ENCODE measurements at regions not wholly inside any gene's neighbourhood (a gene's known extent, or its start where the extent isn't known, plus 50 kb on each side); places are given as distances from the start of the nearest gene placed in this dataset.

DNA sequence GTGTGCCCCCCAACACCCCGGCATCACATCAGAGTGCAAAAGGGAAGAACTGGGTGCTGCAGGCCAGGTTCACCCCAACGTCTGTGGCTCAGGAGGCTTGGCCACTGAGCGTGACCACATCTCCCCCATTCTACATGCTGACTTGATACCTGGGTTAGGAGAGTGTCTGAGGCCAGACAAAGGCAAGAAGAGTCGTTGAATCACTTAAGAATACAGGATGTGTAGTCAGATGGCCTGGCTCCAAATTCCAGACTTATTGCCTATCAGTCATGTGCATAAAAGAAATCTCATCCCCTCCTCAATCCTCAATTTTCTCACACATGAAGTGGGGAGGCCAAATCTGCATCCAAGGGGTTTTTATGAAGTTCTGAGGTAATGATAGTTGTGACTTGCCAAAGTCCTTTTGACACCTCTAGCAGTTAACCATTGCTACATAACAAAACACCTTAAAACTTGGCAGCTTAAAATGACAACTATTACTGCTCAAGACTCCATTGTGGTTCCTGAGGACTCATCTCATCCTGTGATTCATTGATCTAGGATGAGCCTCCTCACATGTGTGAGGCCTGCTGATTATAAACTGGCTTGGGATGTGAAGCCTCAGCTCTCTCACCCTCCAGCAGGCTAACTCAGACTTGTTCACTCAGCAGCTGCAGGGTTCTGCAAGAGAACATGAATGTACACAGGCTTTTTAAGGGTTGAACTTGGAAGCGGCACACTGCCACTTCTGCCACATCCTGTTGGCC lies 138.8 kb upstream of the TLE3 start:
- TF ChIP-seq, protein P1, sequence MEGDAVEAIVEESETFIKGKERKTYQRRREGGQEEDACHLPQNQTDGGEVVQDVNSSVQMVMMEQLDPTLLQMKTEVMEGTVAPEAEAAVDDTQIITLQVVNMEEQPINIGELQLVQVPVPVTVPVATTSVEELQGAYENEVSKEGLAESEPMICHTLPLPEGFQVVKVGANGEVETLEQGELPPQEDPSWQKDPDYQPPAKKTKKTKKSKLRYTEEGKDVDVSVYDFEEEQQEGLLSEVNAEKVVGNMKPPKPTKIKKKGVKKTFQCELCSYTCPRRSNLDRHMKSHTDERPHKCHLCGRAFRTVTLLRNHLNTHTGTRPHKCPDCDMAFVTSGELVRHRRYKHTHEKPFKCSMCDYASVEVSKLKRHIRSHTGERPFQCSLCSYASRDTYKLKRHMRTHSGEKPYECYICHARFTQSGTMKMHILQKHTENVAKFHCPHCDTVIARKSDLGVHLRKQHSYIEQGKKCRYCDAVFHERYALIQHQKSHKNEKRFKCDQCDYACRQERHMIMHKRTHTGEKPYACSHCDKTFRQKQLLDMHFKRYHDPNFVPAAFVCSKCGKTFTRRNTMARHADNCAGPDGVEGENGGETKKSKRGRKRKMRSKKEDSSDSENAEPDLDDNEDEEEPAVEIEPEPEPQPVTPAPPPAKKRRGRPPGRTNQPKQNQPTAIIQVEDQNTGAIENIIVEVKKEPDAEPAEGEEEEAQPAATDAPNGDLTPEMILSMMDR (IDR thresholded peaks at IDR 0.05; ENCODE audit: low read depth, low read length, poor library complexity, severe bottlenecking): no peak
- TF ChIP-seq EZH2phosphoT487 (IDR thresholded peaks at IDR 0.05; ENCODE audit: borderline replicate concordance, low read length): no peak
